Breast epithelium (tissue), 4 donors: ENCODE measurements at regions not wholly inside any gene's neighbourhood (a gene's known extent, or its start where the extent isn't known, plus 50 kb on each side); places are given as distances from the start of the nearest gene placed in this dataset.

ENCODE experiments used
- DNase-seq, 2 donors: peaks; one replicate each; pipeline ENCODE4 v3.0.0-alpha.2; 2019; ENCODE audit warnings: low spot score in 2 of 2
- H3K27ac ChIP-seq, 2 donors: fragments of 200-600 bp; sonication (generic) in 1 of 2; one replicate each; pipeline ENCODE4 v1.5.1; 2016 to 2019; ENCODE audit warnings: mild to moderate bottlenecking in 1 of 2
- H3K27me3 ChIP-seq, 2 donors: fragments of 200-600 bp; sonication (generic) in 1 of 2; one replicate each; pipeline versions ENCODE4 v1.5.1 to v1.6.0; 2017 to 2019; ENCODE audit warnings: control low read depth in 1 of 2, mild to moderate bottlenecking in 1 of 2
- H3K36me3 ChIP-seq: fragments of 200-600 bp; one replicate; pipeline ENCODE4 v1.5.1; 2019
- H3K4me1 ChIP-seq, 2 donors: fragments of 200-600 bp; sonication (generic); one replicate each; pipeline ENCODE4 v1.5.1; 2016 to 2019; ENCODE audit warnings: control low read depth in 1 of 2
- H3K4me3 ChIP-seq, 3 donors: fragments of 200-600 bp; sonication (generic); 1 replicate in 2 of 3; 2 replicates in 1 of 3; pipeline ENCODE4 v1.5.1; 2016 to 2019; ENCODE audit warnings: mild to moderate bottlenecking in 3 of 3, moderate library complexity in 2 of 3
- H3K9me3 ChIP-seq, 2 donors: fragments of 200-600 bp; sonication (generic) in 1 of 2; one replicate each; pipeline ENCODE4 v1.5.1; 2016 to 2019; ENCODE audit warnings: control low read depth in 1 of 2
- POLR2A ChIP-seq: fragments of 450-650 bp; IDR thresholded peaks from one replicate; pipeline ENCODE4 v1.6.1; 2016; ENCODE audit warnings: antibody characterized with exemption, mild to moderate bottlenecking, moderate library complexity
- POLR2AphosphoS5 ChIP-seq, 3 donors: sonication (generic); formaldehyde crosslinking; IDR thresholded peaks; one replicate each; pipeline ENCODE4 v1.6.1; 2017; ENCODE audit warnings: antibody characterized with exemption in 3 of 3
- intact Hi-C: fragments of 100-400 bp; cut with DNase I; formaldehyde crosslinking; loops from one replicate; pipeline ENCODE4 v1.15.1; 2023; ENCODE audit warnings: low total_unique reads
- TF ChIP-seq, protein P1 (sequence below), 3 donors: fragments of 450-650 bp; IDR thresholded peaks; one replicate each; pipeline ENCODE4 v1.5.1; 2016 to 2017; ENCODE audit warnings: antibody characterized with exemption in 3 of 3, mild to moderate bottlenecking in 3 of 3, moderate library complexity in 3 of 3

DNA sequence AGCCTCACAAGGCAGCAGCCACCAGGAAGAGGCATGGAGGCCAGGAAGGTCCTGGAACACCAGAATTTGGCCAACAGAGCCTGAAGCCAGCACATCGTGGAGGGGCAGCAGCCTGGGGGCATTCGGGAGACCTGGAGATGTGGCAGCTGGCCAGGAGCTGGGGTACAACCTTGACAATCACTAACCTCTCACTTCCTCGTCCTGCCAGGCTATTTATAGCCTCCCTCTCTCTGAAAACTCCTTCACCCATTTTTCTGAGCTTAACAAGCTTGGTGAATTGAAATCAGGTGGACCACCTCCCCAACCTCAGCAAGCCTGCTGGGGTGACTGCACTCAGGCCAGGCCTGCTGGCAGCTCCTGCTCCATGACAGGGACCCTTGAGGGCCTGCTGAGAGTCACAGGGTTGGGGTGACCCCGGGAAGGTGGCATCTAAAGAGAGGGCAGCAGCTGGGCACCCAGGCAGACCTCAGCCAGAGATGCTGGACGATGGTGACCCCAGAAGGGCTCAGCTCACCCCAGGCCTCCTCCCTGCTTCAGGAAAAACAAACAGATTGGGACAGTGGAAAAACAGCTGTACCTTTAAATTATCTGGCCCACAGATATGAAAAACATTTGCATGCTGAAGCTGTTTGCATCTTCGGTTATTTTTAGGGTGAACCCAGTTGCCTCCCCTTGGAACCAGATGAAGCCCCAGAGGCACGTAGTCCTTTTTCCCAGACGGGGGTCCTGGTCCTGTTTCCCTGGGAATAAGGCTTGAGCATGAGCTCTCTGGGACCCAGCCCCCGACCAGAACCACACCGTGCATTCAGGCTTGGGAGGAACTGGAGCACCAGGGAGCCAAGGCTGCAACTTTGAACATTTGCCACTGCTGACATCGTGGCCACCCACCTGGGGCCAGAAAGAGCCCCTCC, 67.0 kb downstream of the PITPNM2 start:
- Histone ChIP-seq H3K27ac (no peak overlapping the region), H3K36me3 (no peaks in the 10 kb centered on the region), H3K4me3 (no peak overlapping the region), H3K9me3 (no peaks in the 10 kb centered on the region), H3K4me1 (peaks cover 0 to 4% of the 10 kb centered on the region in 2 donors), H3K27me3 (no peaks in the 10 kb centered on the region)
- intact Hi-C loops: no loop called here
- no peak for DNase-seq
- TF ChIP-seq POLR2AphosphoS5 (IDR thresholded peaks at IDR 0.05): no peak
- TF ChIP-seq, protein P1, sequence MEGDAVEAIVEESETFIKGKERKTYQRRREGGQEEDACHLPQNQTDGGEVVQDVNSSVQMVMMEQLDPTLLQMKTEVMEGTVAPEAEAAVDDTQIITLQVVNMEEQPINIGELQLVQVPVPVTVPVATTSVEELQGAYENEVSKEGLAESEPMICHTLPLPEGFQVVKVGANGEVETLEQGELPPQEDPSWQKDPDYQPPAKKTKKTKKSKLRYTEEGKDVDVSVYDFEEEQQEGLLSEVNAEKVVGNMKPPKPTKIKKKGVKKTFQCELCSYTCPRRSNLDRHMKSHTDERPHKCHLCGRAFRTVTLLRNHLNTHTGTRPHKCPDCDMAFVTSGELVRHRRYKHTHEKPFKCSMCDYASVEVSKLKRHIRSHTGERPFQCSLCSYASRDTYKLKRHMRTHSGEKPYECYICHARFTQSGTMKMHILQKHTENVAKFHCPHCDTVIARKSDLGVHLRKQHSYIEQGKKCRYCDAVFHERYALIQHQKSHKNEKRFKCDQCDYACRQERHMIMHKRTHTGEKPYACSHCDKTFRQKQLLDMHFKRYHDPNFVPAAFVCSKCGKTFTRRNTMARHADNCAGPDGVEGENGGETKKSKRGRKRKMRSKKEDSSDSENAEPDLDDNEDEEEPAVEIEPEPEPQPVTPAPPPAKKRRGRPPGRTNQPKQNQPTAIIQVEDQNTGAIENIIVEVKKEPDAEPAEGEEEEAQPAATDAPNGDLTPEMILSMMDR (IDR thresholded peaks at IDR 0.05): no peak
- TF ChIP-seq POLR2A: no peak

DNA sequence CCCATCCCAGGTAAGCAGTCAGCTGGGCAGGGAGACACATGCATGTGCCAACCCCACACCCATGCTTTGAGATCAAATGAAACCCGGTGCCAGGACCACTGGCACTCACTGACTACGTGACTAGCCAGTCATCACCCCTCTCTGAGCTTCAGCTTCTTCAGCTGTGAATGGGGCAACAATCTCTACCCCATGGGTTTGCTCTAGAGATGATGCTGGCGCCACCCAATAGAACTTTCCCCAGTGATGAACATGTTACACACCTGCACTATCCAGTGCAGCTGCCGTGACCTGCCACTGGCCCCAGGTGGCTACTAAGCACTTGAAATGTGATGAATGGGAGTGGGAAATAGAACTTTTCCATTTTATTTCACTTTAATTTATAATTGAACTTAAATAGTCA, 70.3 kb downstream of the PITPNM2 start:
- intact Hi-C loops: no loop called here
- DNase-seq: no peak
- no peak overlapping the region for H3K4me3 ChIP-seq
- peaks cover 0 to 4% of the 10 kb centered on the region in 2 donors for H3K4me1 ChIP-seq
- no peaks in the 10 kb centered on the region for H3K36me3 ChIP-seq
- no peak overlapping the region for H3K27ac ChIP-seq
- no peaks in the 10 kb centered on the region for H3K9me3 ChIP-seq
- TF ChIP-seq POLR2AphosphoS5 (IDR thresholded peaks at IDR 0.05) (no peak), POLR2A (no peak)
- TF ChIP-seq, protein P1 (IDR thresholded peaks at IDR 0.05): no peak
- H3K27me3 ChIP-seq: no peaks in the 10 kb centered on the region

- H3K4me3 ChIP-seq: no peak overlapping the region
- DNase-seq: no peak
- no peak overlapping the region for H3K27ac ChIP-seq
- H3K9me3 ChIP-seq: no peaks in the 10 kb centered on the region
- no peaks in the 10 kb centered on the region for H3K27me3 ChIP-seq
- intact Hi-C loops: no loop called here
- TF ChIP-seq POLR2AphosphoS5 (IDR thresholded peaks at IDR 0.05) (no peak), POLR2A (no peak)
- TF ChIP-seq, protein P1 (IDR thresholded peaks at IDR 0.05): no peak
- H3K4me1 ChIP-seq: peaks cover 0 to 4% of the 10 kb centered on the region in 2 donors
- no peaks in the 10 kb centered on the region for H3K36me3 ChIP-seq
Observed at GRCh38 chr12:123078531-123079155, 72.2 kb downstream of the PITPNM2 start.

DNA sequence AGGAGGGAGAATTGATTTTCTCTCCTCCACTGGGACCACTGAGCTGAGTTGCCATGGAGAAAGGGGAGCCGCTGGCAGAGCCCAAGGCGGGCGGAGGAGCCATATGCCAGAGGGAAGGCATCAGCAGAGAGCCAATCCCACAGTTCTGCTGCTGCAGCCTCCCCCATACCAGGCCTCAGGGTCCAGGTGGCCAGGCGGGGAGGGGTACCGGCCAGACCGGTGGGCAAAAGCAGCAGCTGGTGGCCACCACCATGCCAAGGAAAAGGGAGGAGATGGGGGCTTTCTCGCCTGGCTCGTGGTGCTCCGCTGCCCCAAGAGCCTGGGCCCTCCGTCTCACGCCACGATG, 72.8 kb downstream of the PITPNM2 start:
- DNase-seq: no peak
- no peaks in the 10 kb centered on the region for H3K27me3 ChIP-seq
- no peak overlapping the region for H3K27ac ChIP-seq
- no peaks in the 10 kb centered on the region for H3K9me3 ChIP-seq
- no peaks in the 10 kb centered on the region for H3K4me1 ChIP-seq
- intact Hi-C loops: no loop called here
- H3K4me3 ChIP-seq: no peak overlapping the region
- TF ChIP-seq POLR2A (no peak), POLR2AphosphoS5 (IDR thresholded peaks at IDR 0.05) (no peak)
- TF ChIP-seq, protein P1 (IDR thresholded peaks at IDR 0.05): no peak
- H3K36me3 ChIP-seq: no peaks in the 10 kb centered on the region
